MM.1S (cell line): ENCODE measurements at regions not wholly inside any gene's neighbourhood (a gene's known extent, or its start where the extent isn't known, plus 50 kb on each side); places are given as distances from the start of the nearest gene placed in this dataset.

ENCODE experiments used
- EZH2 ChIP-seq: fragments of 300-600 bp; sonication (generic); optimal IDR thresholded peaks from 2 replicates; pipeline ENCODE3; 2017; ENCODE audit warnings: low read depth, mild to moderate bottlenecking, antibody characterized with exemption, low read length, mixed read lengths
- TF ChIP-seq, protein P1 (sequence below): fragments of 300-600 bp; sonication (generic); IDR thresholded peaks from 2 replicates; pipeline ENCODE4 v1.5.1; 2016; ENCODE audit warnings: antibody characterized with exemption, low read length, mixed read lengths

DNA sequence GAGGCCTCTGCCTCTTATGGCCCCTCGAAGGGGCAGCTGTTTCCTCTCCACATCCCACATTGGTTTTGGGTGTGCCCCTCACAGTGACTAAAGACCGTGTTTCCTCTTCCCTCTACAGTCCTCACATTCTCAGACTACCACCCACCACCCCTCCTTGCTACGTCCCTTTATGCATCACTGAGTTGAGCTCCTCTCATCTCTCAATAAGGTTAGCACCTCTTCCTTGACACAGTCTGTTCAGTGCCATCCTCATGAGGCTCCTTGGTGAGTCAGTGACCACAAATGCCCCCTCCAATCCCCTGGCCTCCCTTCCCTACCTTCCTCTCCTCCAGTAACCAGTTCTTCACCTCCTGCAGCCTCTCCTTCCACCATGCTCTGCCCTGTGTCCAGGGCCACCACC is 239.1 kb upstream of the MYO3A start:
- TF ChIP-seq EZH2: no peak
- TF ChIP-seq, protein P1, sequence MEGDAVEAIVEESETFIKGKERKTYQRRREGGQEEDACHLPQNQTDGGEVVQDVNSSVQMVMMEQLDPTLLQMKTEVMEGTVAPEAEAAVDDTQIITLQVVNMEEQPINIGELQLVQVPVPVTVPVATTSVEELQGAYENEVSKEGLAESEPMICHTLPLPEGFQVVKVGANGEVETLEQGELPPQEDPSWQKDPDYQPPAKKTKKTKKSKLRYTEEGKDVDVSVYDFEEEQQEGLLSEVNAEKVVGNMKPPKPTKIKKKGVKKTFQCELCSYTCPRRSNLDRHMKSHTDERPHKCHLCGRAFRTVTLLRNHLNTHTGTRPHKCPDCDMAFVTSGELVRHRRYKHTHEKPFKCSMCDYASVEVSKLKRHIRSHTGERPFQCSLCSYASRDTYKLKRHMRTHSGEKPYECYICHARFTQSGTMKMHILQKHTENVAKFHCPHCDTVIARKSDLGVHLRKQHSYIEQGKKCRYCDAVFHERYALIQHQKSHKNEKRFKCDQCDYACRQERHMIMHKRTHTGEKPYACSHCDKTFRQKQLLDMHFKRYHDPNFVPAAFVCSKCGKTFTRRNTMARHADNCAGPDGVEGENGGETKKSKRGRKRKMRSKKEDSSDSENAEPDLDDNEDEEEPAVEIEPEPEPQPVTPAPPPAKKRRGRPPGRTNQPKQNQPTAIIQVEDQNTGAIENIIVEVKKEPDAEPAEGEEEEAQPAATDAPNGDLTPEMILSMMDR: no peak
